Stomach (tissue), 4 donors: ENCODE measurements at regions not wholly inside any gene's neighbourhood (a gene's known extent, or its start where the extent isn't known, plus 50 kb on each side); places are given as distances from the start of the nearest gene placed in this dataset.

Experiments
- CTCF ChIP-seq, 7 experiments: fragments of 450-650 bp in 4 of 7; fragments of 200-600 bp in 3 of 7; sonication (generic) in 3 of 7; IDR thresholded peaks; one replicate each; pipeline ENCODE4 v1.5.1; 2016 to 2019; ENCODE audit warnings: antibody characterized with exemption in 7 of 7, control low read depth in 2 of 7, mild to moderate bottlenecking in 1 of 7
- EP300 ChIP-seq: sonication (generic); formaldehyde crosslinking; IDR thresholded peaks from one replicate; pipeline ENCODE4 v1.6.1; 2017; ENCODE audit warnings: antibody characterized with exemption
- POLR2A ChIP-seq, 4 donors: fragments of 450-650 bp; IDR thresholded peaks; one replicate each; pipeline ENCODE4 v1.6.1; 2016; ENCODE audit warnings: antibody characterized with exemption in 4 of 4, control low read depth in 2 of 4, mild to moderate bottlenecking in 1 of 4, moderate library complexity in 1 of 4
- POLR2AphosphoS5 ChIP-seq, 3 donors: sonication (generic); formaldehyde crosslinking; IDR thresholded peaks; one replicate each; pipeline ENCODE4 v1.6.1; 2016; ENCODE audit warnings: antibody characterized with exemption in 3 of 3

- TF ChIP-seq CTCF (IDR thresholded peaks at IDR 0.05) (no peak), POLR2A (IDR thresholded peaks at IDR 0.05) (no peak), EP300 (no peak), POLR2AphosphoS5 (IDR thresholded peaks at IDR 0.05) (no peak)
Measured at GRCh38 chr2:122545821-122546220, 790.4 kb downstream of the TSN start.
